Thoracic aorta (tissue), 2 donors: ENCODE measurements at regions not wholly inside any gene's neighbourhood (a gene's known extent, or its start where the extent isn't known, plus 50 kb on each side); places are given as distances from the start of the nearest gene placed in this dataset.
"Not testable (repeated sequence)": the region's sequence is repeated elsewhere in the genome, so short reads cannot be mapped to it uniquely, and the experiment has no call there.

ENCODE experiments used
- ATAC-seq: fragments of 150-250 bp; one replicate; pipeline ENCODE4 v1.8.0; 2017; ENCODE audit warnings: low read depth; ENCODE audit not compliant: insufficient number of reproducible peaks, low FRiP score
- DNase-seq: peaks from one replicate; pipeline ENCODE4 v3.0.0-alpha.2; 2020; ENCODE audit warnings: low spot score
- H3K27ac ChIP-seq, 2 donors: fragments of 200-600 bp; sonication (generic); 1 replicate in 1 of 2; 2 replicates in 1 of 2; pipeline ENCODE4 v1.5.1; 2016; ENCODE audit warnings: mild to moderate bottlenecking in 2 of 2, moderate library complexity in 2 of 2
- H3K27me3 ChIP-seq: fragments of 200-600 bp; sonication (generic); replicated peaks from 2 replicates; pipeline ENCODE4 v1.6.0; 2016; ENCODE audit warnings: mild to moderate bottlenecking; ENCODE audit not compliant: insufficient read depth
- H3K36me3 ChIP-seq: fragments of 200-600 bp; sonication (generic); one replicate; pipeline ENCODE4 v1.5.1; 2016
- H3K4me1 ChIP-seq, 2 donors: fragments of 200-600 bp; sonication (generic); 1 replicate in 1 of 2; 2 replicates in 1 of 2; pipeline versions ENCODE4 v1.5.1 to v1.6.0; 2016; ENCODE audit warnings: low read depth in 2 of 2, mild to moderate bottlenecking in 1 of 2; ENCODE audit not compliant: control insufficient read depth in 1 of 2
- H3K4me3 ChIP-seq: fragments of 200-600 bp; sonication (generic); 2 replicates; pipeline ENCODE4 v1.5.1; 2016; ENCODE audit warnings: mild to moderate bottlenecking
- H3K9me3 ChIP-seq: fragments of 200-600 bp; sonication (generic); 2 replicates; pipeline ENCODE4 v1.5.1; 2016
- CTCF ChIP-seq: fragments of 200-600 bp; sonication (generic); IDR thresholded peaks from one replicate; pipeline ENCODE4 v1.5.1; 2019; ENCODE audit warnings: antibody characterized with exemption

- no peak for TF ChIP-seq CTCF
- Histone ChIP-seq H3K36me3 (no peaks in the 10 kb centered on the region), H3K4me3 (no peak overlapping the region), H3K9me3 (no peaks in the 10 kb centered on the region), H3K27me3 (no peaks in the 10 kb centered on the region), H3K4me1 (no peaks in the 10 kb centered on the region), H3K27ac (no peak overlapping the region)
- no peak for DNase-seq
- ATAC-seq, result no peak
Measured at GRCh38 chr11:81802591-81802990, 931.1 kb downstream of the FAM181B start.

DNA sequence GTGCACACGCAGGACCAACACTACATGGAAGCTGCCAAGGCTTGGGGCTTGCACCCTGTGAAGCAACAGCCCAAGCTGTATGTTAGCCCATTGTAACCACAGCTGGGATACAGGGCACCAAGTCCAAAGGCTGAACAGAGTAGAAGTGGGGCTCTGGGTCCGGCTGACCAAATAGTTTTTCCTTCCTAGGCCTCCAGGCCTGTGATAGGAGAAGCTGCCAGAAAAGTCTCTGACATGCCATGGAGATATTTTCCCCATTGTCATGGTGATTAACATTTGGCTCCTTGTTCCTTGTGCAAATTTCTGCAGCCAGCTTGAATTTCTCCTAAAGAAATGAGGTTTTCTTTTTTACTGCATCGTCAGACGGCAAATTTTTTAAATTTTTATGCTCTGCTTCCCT, 941.2 kb downstream of the FAM181B start:
- no peaks in the 10 kb centered on the region for H3K9me3 ChIP-seq

DNA sequence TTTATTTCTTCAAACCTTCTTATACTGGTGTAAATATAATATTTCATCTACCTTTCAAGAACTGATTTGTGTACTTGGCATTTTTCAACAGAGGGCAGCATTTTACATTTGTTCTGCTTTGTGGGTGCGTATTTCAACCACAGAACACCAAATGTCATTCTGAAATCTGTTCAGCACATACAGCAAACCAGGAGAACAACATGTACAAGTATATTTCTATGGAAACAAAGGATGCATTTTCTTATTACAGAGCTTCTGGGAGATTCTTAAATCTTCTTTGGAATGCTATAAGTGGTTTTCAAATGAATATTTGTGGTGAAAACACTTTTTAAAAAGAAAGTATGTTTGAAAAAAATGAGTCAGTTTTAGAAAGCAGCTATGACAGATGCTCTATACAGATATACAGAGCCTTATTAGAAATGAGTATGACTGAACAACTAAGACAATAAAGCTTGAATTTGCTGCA, 946.0 kb downstream of the FAM181B start:
- ATAC-seq, result no peak
- no peaks in the 10 kb centered on the region for H3K36me3 ChIP-seq

More for the DNA sequence above, 941.2 kb downstream of the FAM181B start:
- H3K4me3 ChIP-seq, result no peak overlapping the region
- TF ChIP-seq CTCF, result no peak
- no peaks in the 10 kb centered on the region for H3K4me1 ChIP-seq
- DNase-seq (no peak), ATAC-seq (no peak)
- H3K27ac ChIP-seq, result no peak overlapping the region
- no peaks in the 10 kb centered on the region for H3K36me3 ChIP-seq
- no peaks in the 10 kb centered on the region for H3K27me3 ChIP-seq

DNA sequence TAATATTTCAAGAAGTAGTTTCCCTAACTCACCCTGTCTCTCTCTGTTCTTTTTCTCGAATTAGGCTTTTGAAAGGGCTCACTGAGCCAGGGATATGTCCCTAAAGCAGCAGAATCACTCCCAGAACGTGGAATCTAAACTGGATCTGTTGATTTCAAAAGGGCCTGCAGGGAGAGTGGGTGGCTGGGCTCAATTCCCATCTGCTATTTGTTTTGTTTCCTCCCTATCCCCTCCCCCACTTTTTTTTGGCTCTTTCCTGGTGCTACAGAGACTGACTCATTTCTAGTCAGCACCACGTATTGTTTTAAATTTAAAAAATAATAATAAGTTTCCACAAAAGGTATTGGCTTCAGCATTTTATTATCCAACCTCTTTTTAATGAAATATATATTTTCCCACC, 961.5 kb downstream of the FAM181B start:
- H3K4me3 ChIP-seq, result no peak overlapping the region
- no peaks in the 10 kb centered on the region for H3K9me3 ChIP-seq
- DNase-seq, result no peak
- H3K27ac ChIP-seq, result no peak overlapping the region
- ATAC-seq, result no peak
- no peak for TF ChIP-seq CTCF
- no peaks in the 10 kb centered on the region for H3K36me3 ChIP-seq
- H3K4me1 ChIP-seq, result peaks cover 6 to 10% of the 10 kb centered on the region in 2 donors
- H3K27me3 ChIP-seq, result no peaks in the 10 kb centered on the region

More for the DNA sequence above, 946.0 kb downstream of the FAM181B start:
- Histone ChIP-seq H3K27ac (no peak overlapping the region), H3K4me1 (no peaks in the 10 kb centered on the region), H3K4me3 (no peak overlapping the region), H3K27me3 (no peaks in the 10 kb centered on the region), H3K9me3 (no peaks in the 10 kb centered on the region)
- no peak for TF ChIP-seq CTCF
- DNase-seq, result no peak

DNA sequence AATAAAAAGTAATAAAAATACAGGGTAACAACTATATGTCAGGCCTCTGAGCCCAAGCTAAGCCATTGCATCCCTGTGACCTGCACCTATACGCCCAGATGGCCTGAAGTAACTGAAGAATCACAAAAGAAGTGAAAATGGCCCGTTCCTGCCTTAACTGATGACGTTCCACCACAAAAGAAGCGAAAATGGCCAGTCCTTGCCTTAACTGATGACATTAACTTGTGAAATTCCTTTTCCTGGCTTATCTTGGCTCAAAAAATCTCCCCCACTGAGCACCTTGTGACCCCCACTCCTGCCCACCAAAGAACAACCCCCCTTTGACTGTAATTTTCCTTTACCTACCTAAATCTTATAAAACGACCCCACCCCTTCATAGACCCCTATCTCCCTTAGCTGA, 963.8 kb downstream of the FAM181B start:
- DNase-seq, H3K9me3 ChIP-seq, H3K4me1 ChIP-seq, ATAC-seq, H3K4me3 ChIP-seq, H3K27me3 ChIP-seq, H3K36me3 ChIP-seq, H3K27ac ChIP-seq: not testable (repeated sequence)

DNA sequence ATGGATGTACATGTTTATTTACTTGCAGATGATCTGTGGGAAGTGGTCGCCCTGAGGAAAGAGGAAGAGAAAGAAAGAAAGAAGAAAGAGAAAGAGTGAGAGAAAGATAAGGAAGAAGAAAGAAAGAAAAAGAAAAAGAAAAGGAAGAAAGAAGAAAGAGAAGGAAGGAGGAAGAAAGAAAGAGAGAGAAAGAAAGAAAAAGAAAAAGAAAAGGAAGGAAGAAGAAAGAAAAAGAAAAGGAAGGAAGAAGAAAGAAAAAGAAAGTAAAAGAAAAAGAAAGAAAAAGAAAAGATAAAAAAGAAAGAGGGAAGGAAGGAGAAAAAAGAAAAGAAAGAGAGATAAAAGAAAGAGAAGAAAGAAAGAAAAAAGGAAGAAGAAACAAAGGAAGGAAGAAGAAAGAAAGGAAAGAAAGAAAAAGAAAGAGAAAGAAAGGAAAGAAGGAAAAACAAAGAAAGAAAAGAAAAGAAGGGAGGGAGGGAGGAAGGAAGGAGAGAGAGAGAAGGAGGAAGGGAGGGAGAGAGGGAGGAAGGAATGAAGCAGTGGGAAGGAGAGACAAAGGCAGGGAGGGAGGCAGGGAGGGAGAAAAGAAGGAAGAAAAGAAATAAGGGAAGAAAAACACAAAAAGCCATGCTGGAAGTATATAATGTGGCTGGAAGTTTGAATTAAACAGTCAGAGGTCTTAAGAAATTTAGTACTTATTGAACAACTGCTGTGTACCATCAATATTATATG, 976.6 kb downstream of the FAM181B start:
- Histone ChIP-seq H3K27me3 (no peaks in the 10 kb centered on the region), H3K4me1 (no peaks in the 10 kb centered on the region), H3K4me3 (no peak overlapping the region), H3K9me3 (no peaks in the 10 kb centered on the region), H3K27ac (no peak overlapping the region), H3K36me3 (no peaks in the 10 kb centered on the region)
- DNase-seq (no peak), ATAC-seq (no peak)
- no peak for TF ChIP-seq CTCF
